Tibial nerve (tissue), 4 donors: ENCODE measurements at regions not wholly inside any gene's neighbourhood (a gene's known extent, or its start where the extent isn't known, plus 50 kb on each side); places are given as distances from the start of the nearest gene placed in this dataset.

Experiments used
- DNase-seq, 2 donors: peaks; one replicate each; pipeline ENCODE4 v3.0.0-alpha.2; 2019; ENCODE audit warnings: low spot score in 2 of 2
- H3K27ac ChIP-seq, 4 donors: fragments of 200-600 bp; sonication (generic) in 3 of 4; one replicate each; pipeline ENCODE4 v1.5.1; 2017 to 2019; ENCODE audit warnings: mild to moderate bottlenecking in 1 of 4
- H3K27me3 ChIP-seq, 2 donors: fragments of 200-600 bp; sonication (generic) in 1 of 2; one replicate each; pipeline versions ENCODE4 v1.5.1 to v1.6.0; 2017 to 2019
- H3K36me3 ChIP-seq, 3 donors: fragments of 200-600 bp; sonication (generic); one replicate each; pipeline ENCODE4 v1.5.1; 2018 to 2019
- H3K4me1 ChIP-seq, 4 donors: fragments of 200-600 bp; sonication (generic) in 3 of 4; one replicate each; pipeline ENCODE4 v1.5.1; 2017 to 2019
- H3K4me3 ChIP-seq, 4 donors: fragments of 200-600 bp; sonication (generic) in 3 of 4; one replicate each; pipeline ENCODE4 v1.5.1; 2017 to 2019; ENCODE audit warnings: mild to moderate bottlenecking in 1 of 4, moderate library complexity in 1 of 4
- H3K9me3 ChIP-seq, 4 donors: fragments of 200-600 bp; sonication (generic) in 3 of 4; one replicate each; pipeline ENCODE4 v1.5.1; 2017 to 2019
- CTCF ChIP-seq, 5 experiments: fragments of 200-600 bp in 3 of 5; fragments of 450-650 bp in 2 of 5; sonication (generic) in 3 of 5; IDR thresholded peaks; one replicate each; pipeline ENCODE4 v1.5.1; 2016 to 2019; ENCODE audit warnings: antibody characterized with exemption in 5 of 5, mild to moderate bottlenecking in 3 of 5, moderate library complexity in 2 of 5
- EP300 ChIP-seq, 2 donors: sonication (generic); formaldehyde crosslinking; IDR thresholded peaks; one replicate each; pipeline ENCODE4 v1.6.1; 2017; ENCODE audit warnings: antibody characterized with exemption in 2 of 2, mild to moderate bottlenecking in 1 of 2
- POLR2A ChIP-seq, 2 donors: fragments of 450-650 bp; IDR thresholded peaks; one replicate each; pipeline ENCODE4 v1.6.1; 2017; ENCODE audit warnings: antibody characterized with exemption in 2 of 2, mild to moderate bottlenecking in 2 of 2, moderate library complexity in 2 of 2
- WGBS, 2 donors: methylation state at CpG; one replicate each; pipeline ENCODE4 v1.1.5; 2018; 5-methylcytosine and 5-hydroxymethylcytosine counted together

GRCh38 chr2:88859461-88859860 lies 168.0 kb downstream of the RPIA start:
- H3K4me1 ChIP-seq: peaks cover 0 to 11% (median 0%) of the 10 kb centered on the region in 4 donors
- H3K27ac ChIP-seq: no peak overlapping the region
- no peak for TF ChIP-seq POLR2A (IDR thresholded peaks at IDR 0.05)
- no peaks in the 10 kb centered on the region for H3K27me3 ChIP-seq
- H3K36me3 ChIP-seq: no peaks in the 10 kb centered on the region
- DNase-seq: no peak
- no peaks in the 10 kb centered on the region for H3K9me3 ChIP-seq
- 90% methylated on average over 16 of the region's 16 CpGs for WGBS, 2 donors
- H3K4me3 ChIP-seq: no peak overlapping the region

- no peak for DNase-seq
- Histone ChIP-seq H3K36me3 (no peaks in the 10 kb centered on the region), H3K27me3 (no peaks in the 10 kb centered on the region), H3K9me3 (no peaks in the 10 kb centered on the region), H3K27ac (no peak overlapping the region), H3K4me1 (peaks cover 0 to 11% (median 0%) of the 10 kb centered on the region in 4 donors), H3K4me3 (peak overlapping the region in 1 of 4 donors; percentile 17)
- WGBS, 2 donors: 89 to 94% methylated on average over 11 of the region's 11 CpGs
- no peak for TF ChIP-seq POLR2A (IDR thresholded peaks at IDR 0.05)
- no peak for TF ChIP-seq EP300 (IDR thresholded peaks at IDR 0.05)
- TF ChIP-seq CTCF (IDR thresholded peaks at IDR 0.05): no peak
Measured at GRCh38 chr2:88860421-88861075, 169.1 kb downstream of the RPIA start.

DNA sequence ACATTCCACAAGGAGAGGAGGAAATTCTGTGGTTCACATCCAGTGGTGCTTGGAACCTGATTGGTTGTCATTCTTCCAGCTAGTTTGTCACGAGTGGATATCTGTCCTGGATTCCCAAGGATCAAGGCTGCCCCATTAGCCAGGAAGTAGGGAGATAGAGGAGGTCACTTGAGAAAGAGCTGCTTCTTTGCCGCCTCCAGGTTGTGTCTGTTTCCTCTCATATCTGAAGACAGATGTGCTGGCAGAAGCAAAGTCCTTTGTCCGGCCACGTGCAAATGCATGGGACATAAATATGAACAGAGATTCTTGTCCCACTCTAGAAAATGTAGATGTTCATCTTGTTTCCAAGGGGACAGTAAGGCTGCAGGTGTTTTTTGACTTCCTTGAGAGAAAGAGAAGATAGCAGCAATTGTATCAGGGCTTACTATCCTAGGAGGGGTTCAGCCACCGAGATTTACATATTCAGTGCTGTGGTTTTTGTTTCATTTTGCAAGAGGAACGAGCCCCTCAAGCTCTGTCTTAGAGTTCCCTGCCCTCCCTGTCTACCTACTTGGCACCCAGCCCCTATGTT lies 174.4 kb downstream of the RPIA start:
- Histone ChIP-seq H3K4me3 (no peak overlapping the region), H3K36me3 (no peaks in the 10 kb centered on the region), H3K4me1 (no peaks in the 10 kb centered on the region), H3K27me3 (peaks cover 0 to 6% of the 10 kb centered on the region in 2 donors), H3K9me3 (no peaks in the 10 kb centered on the region), H3K27ac (no peak overlapping the region)
- TF ChIP-seq EP300 (IDR thresholded peaks at IDR 0.05): no peak
- TF ChIP-seq CTCF (IDR thresholded peaks at IDR 0.05): no peak
- no peak for TF ChIP-seq POLR2A (IDR thresholded peaks at IDR 0.05)
- 43 to 53% methylated on average over 6 of the region's 6 CpGs for WGBS, 2 donors
- DNase-seq: no peak

DNA sequence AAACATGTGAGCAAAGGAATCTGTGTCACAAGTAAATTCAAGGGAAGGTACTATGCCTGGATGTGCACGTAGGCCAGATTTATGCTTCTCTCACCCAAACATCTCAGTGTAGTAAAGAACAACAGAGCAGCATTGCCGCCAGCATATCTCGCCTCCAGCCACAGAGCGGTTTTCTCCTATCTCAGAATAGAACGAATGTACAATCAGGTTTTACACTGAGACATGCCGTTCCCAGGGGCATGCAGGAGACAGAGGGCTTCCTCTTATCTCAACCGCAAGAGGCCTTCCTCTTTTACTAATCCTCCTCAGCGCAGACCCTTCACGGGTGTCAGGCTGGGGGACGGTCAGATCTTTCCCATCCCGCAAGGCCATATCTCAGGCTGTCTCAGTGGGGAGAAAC lies 175.3 kb downstream of the RPIA start:
- WGBS, 2 donors: 61 to 74% methylated on average over 11 of the region's 11 CpGs
- Histone ChIP-seq H3K27ac (no peak overlapping the region), H3K4me3 (no peak overlapping the region), H3K36me3 (no peaks in the 10 kb centered on the region), H3K4me1 (no peaks in the 10 kb centered on the region), H3K9me3 (no peaks in the 10 kb centered on the region), H3K27me3 (peaks cover 0 to 6% of the 10 kb centered on the region in 2 donors)
- DNase-seq: no peak
- TF ChIP-seq POLR2A (IDR thresholded peaks at IDR 0.05): no peak
- TF ChIP-seq EP300 (IDR thresholded peaks at IDR 0.05): no peak
- TF ChIP-seq CTCF (IDR thresholded peaks at IDR 0.05): no peak

- Histone ChIP-seq H3K27ac (no peak overlapping the region), H3K9me3 (no peaks in the 10 kb centered on the region), H3K27me3 (peaks cover 0 to 11% of the 10 kb centered on the region in 2 donors), H3K4me1 (no peaks in the 10 kb centered on the region), H3K4me3 (no peak overlapping the region), H3K36me3 (no peaks in the 10 kb centered on the region)
- no peak for DNase-seq
- 63 to 79% methylated on average over 1 of the region's 1 CpG for WGBS, 2 donors
- TF ChIP-seq POLR2A (IDR thresholded peaks at IDR 0.05) (no peak), CTCF (IDR thresholded peaks at IDR 0.05) (no peak), EP300 (IDR thresholded peaks at IDR 0.05) (no peak)
Measured at GRCh38 chr2:88868861-88869260, 177.4 kb downstream of the RPIA start.
